ENCODE measurements at regions not wholly inside any gene's neighbourhood (a gene's known extent, or its start where the extent isn't known, plus 50 kb on each side); places are given as distances from the start of the nearest gene placed in this dataset.

DNA sequence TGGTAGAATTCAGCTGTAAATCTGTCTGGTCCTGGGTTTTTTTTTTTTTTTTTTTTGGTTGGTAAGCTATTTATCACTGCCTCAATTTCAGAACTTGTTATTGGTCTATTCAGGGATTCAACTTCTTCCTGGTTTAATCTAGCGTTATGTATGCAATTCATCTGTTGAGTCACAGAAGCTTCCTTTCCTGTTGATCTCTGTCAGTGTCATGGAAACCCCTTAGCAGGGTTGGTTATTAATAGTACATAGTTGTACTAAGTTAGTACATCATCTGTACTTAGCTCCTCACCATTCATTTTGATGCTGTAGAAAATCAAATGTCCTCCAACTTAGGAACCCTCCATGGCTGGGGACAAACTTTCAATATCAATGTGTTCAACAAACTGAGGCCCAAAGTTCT lies 51.0 kb upstream of the BARHL2 start:
- TF ChIP-seq POLR2A (IDR thresholded peaks at IDR 0.05) (no peak), POLR2AphosphoS5 (IDR thresholded peaks at IDR 0.05) (no peak), EP300 (IDR thresholded peaks at IDR 0.05) (no peak)
- TF ChIP-seq, protein P1, sequence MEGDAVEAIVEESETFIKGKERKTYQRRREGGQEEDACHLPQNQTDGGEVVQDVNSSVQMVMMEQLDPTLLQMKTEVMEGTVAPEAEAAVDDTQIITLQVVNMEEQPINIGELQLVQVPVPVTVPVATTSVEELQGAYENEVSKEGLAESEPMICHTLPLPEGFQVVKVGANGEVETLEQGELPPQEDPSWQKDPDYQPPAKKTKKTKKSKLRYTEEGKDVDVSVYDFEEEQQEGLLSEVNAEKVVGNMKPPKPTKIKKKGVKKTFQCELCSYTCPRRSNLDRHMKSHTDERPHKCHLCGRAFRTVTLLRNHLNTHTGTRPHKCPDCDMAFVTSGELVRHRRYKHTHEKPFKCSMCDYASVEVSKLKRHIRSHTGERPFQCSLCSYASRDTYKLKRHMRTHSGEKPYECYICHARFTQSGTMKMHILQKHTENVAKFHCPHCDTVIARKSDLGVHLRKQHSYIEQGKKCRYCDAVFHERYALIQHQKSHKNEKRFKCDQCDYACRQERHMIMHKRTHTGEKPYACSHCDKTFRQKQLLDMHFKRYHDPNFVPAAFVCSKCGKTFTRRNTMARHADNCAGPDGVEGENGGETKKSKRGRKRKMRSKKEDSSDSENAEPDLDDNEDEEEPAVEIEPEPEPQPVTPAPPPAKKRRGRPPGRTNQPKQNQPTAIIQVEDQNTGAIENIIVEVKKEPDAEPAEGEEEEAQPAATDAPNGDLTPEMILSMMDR (IDR thresholded peaks at IDR 0.05), result no peak

Data from upper lobe of left lung (tissue), 4 donors.